ENCODE measurements at regions not wholly inside any gene's neighbourhood (a gene's known extent, or its start where the extent isn't known, plus 50 kb on each side); places are given as distances from the start of the nearest gene placed in this dataset.

DNA sequence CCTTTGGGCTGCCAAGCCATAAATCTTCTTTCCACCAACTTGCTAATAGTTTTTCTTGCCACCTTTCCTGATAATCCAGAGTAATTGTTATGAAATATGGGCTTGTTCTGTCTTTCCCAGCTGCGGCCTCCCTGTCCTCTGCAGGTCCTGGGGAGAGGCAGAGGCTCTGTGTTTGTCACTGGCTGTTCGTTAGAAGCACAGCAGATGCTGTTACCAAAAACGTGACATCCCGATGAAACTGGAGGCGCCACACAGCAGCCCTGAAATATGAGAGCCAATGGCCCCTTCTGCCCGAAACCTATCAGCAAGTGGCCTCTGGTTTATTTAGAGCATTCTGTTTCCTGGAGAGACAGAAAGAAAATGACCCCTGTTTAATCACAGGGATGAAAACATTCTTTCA lies 115.1 kb upstream of the ANKFN1 start (continued):
- no peak for TF ChIP-seq SP1 (IDR thresholded peaks at IDR 0.05; ENCODE audit: low read depth, low read length)

DNA sequence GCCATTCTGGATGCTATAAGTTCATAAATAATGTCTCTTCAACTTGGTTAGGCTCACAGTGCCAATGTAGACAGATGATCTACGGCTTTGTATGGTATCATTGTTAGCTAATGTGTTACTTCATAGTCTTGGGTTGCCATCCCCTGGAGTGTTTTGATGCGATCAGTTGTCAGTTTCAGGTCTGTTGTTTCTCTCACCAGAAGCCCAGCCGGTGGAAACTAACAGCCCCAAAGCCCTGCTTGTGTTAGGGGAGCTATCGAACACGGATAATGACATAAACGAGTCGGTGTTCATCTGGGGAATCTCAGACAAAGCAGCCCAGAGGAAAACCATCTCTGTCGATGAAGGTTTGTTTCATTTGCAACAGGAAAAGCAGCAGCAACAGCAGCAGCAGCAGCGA lies 107.4 kb upstream of the ANKFN1 start:
- Histone ChIP-seq H3K4ac (replicated peaks; ENCODE audit: insufficient read length, low read depth, low read length) (no peak overlapping the region), H3K4me3 (ENCODE audit: extremely low read depth in 1 of 4, insufficient read depth in 2 of 4, low read depth in 3 of 4, low read length in 4 of 4) (no peak overlapping the region), H4K20me1 (replicated peaks in 1 of 2; ENCODE audit: control insufficient read depth in 1 of 2, insufficient read depth in 2 of 2, low read length in 2 of 2) (no peaks in the 10 kb centered on the region), H3K27me3 (replicated peaks in 1 of 4; ENCODE audit: control insufficient read depth in 3 of 4, extremely low read depth in 1 of 4, insufficient read depth in 3 of 4, low read length in 3 of 4) (no peaks in the 10 kb centered on the region), H3K79me2 (ENCODE audit: control insufficient read depth in 1 of 2, insufficient read depth in 2 of 2, low read length in 2 of 2) (no peaks in the 10 kb centered on the region), H2BK5ac (ENCODE audit: low read depth, low read length) (no peak overlapping the region), H2BK120ac (replicated peaks; ENCODE audit: low read depth, low read length) (no peak overlapping the region), H2AFZ (ENCODE audit: low read length) (0 out of 2 replicates have a peak overlapping the region, but pooled peaks have one; percentile 63), H3K27ac (ENCODE audit: low read depth, low read length) (no peak overlapping the region), H3K56ac (replicated peaks; ENCODE audit: insufficient read length, low read depth, low read length) (no peak overlapping the region), H3K23ac (ENCODE audit: insufficient read length) (no peak overlapping the region), H3K4me2 (ENCODE audit: insufficient read depth in 1 of 2, low read depth in 2 of 2, low read length in 2 of 2) (no peak overlapping the region), H2BK20ac (ENCODE audit: low read length) (no peak overlapping the region), H3K18ac (ENCODE audit: extremely low read depth, low read length) (no peak overlapping the region), H3K79me1 (ENCODE audit: low read depth, low read length) (no peaks in the 10 kb centered on the region), H4K8ac (ENCODE audit: extremely low read depth, insufficient read depth, low read length) (no peak overlapping the region), H3K36me3 (ENCODE audit: control insufficient read depth in 2 of 4, insufficient read depth in 4 of 4, low read length in 3 of 4) (no peaks in the 10 kb centered on the region), H3K14ac (ENCODE audit: insufficient read length) (no peak overlapping the region), H4K5ac (ENCODE audit: insufficient read length, low read depth, low read length) (no peak overlapping the region), H2BK15ac (ENCODE audit: low read length) (no peak overlapping the region), H3K4me1 (replicated peaks in 1 of 4; ENCODE audit: control insufficient read depth in 3 of 4, insufficient read depth in 4 of 4, low read length in 3 of 4) (no peaks in the 10 kb centered on the region), H2AK5ac (ENCODE audit: low read depth, low read length) (no peak overlapping the region), H2BK12ac (ENCODE audit: low read depth, low read length) (no peak overlapping the region), H3K23me2 (ENCODE audit: low read depth, low read length) (no peaks in the 10 kb centered on the region), H4K91ac (replicated peaks; ENCODE audit: insufficient read length, low read length) (no peak overlapping the region), H3K9me3 (ENCODE audit: insufficient read depth in 2 of 2, low read depth in 1 of 2, low read length in 1 of 2) (no peaks in the 10 kb centered on the region), H3K9ac (replicated peaks in 1 of 4; ENCODE audit: extremely low read depth in 1 of 4, low read depth in 3 of 4, low read length in 3 of 4) (no peak overlapping the region)
- 89% methylated on average over 9 of the region's 9 CpGs; no CpG with 5 or more reads in 1 of the 2 experiments for WGBS, 2 experiments (ENCODE audit: extremely low coverage in 1 of 2, insufficient coverage in 1 of 2, insufficient read length in 1 of 2, insufficient replicate concordance in 2 of 2, low coverage in 1 of 2, low lambda C conversion rate in 2 of 2, missing lambda C conversion rate in 1 of 2)
- CTCF ChIA-PET (ENCODE audit: partially characterized antibody): interaction anchor here (1.7 kb wide), 1 partner anchor 36 kb away, joined by 3 read pairs; no protein-coding TSS in a partner anchor
- POLR2A ChIA-PET (ENCODE audit: partially characterized antibody): no interaction called here
- FAIRE-seq: no peak
- no peak for DNase-seq (ENCODE audit: low read depth in 1 of 2, low spot score in 2 of 2)
- TF ChIP-seq CHD1 (IDR thresholded peaks at IDR 0.05; ENCODE audit: low read depth, low read length): no peak
- TF ChIP-seq, protein P1, sequence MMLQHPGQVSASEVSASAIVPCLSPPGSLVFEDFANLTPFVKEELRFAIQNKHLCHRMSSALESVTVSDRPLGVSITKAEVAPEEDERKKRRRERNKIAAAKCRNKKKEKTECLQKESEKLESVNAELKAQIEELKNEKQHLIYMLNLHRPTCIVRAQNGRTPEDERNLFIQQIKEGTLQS (IDR thresholded peaks at IDR 0.05; ENCODE audit: insufficient read depth, low read depth, low read length): no peak
- TF ChIP-seq EP300 (IDR thresholded peaks at IDR 0.05; ENCODE audit: borderline replicate concordance in 1 of 2, low read depth in 2 of 2, low read length in 2 of 2): no peak
- no peak for TF ChIP-seq NANOG (IDR thresholded peaks at IDR 0.05; ENCODE audit: insufficient read depth, low read depth, low read length, poor library complexity, severe bottlenecking)
- no peak for TF ChIP-seq JUND (IDR thresholded peaks at IDR 0.05; ENCODE audit: low read length)
- no peak for TF ChIP-seq POLR2A (IDR thresholded peaks at IDR 0.05; ENCODE audit: control extremely low read depth in 1 of 2, low read depth in 2 of 2, low read length in 2 of 2)
- TF ChIP-seq SIX5 (IDR thresholded peaks at IDR 0.05; ENCODE audit: low read depth, low read length): no peak
- TF ChIP-seq, protein P2, sequence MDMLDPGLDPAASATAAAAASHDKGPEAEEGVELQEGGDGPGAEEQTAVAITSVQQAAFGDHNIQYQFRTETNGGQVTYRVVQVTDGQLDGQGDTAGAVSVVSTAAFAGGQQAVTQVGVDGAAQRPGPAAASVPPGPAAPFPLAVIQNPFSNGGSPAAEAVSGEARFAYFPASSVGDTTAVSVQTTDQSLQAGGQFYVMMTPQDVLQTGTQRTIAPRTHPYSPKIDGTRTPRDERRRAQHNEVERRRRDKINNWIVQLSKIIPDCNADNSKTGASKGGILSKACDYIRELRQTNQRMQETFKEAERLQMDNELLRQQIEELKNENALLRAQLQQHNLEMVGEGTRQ (IDR thresholded peaks at IDR 0.05; ENCODE audit: low read length): no peak
- no peak for TF ChIP-seq CEBPB (IDR thresholded peaks at IDR 0.05; ENCODE audit: low read depth, low read length)
- no peak for TF ChIP-seq KDM1A (IDR thresholded peaks at IDR 0.05; ENCODE audit: borderline replicate concordance, low read length)
- no peak for TF ChIP-seq POLR2AphosphoS5 (IDR thresholded peaks at IDR 0.05; ENCODE audit: low read depth, low read length)
- TF ChIP-seq TBP (IDR thresholded peaks at IDR 0.05; ENCODE audit: low read depth, low read length): no peak
